K562 (cell line): ENCODE measurements at regions not wholly inside any gene's neighbourhood (a gene's known extent, or its start where the extent isn't known, plus 50 kb on each side); places are given as distances from the start of the nearest gene placed in this dataset.

ENCODE experiments used
- E2F3 ChIP-seq: fragments of 250-450 bp; sonication (Bioruptor Pico); IDR thresholded peaks from 2 replicates; pipeline ENCODE4 v1.4.0; 2020; ENCODE audit warnings: mild to moderate bottlenecking
- GTF2A2 ChIP-seq: IDR thresholded peaks from 2 replicates; pipeline ENCODE4 v1.6.1; 2016; ENCODE audit warnings: mild to moderate bottlenecking, missing genetic modification characterization, missing compliant biosample characterization
- LEF1 ChIP-seq: fragments of 450-650 bp; IDR thresholded peaks from 2 replicates; pipeline ENCODE4 v1.6.1; 2016; ENCODE audit warnings: mild to moderate bottlenecking
- NR3C1 ChIP-seq: sonication (generic); formaldehyde crosslinking; IDR thresholded peaks from 2 replicates; pipeline ENCODE4 v1.8.1; 2022; ENCODE audit warnings: missing genetic modification reagents
- RB1 ChIP-seq: fragments of 450-650 bp; IDR thresholded peaks from 2 replicates; pipeline ENCODE4 v1.6.1; 2017; ENCODE audit warnings: low read depth, mild to moderate bottlenecking
- ZNF280B ChIP-seq: fragments of 250-450 bp; sonication (Bioruptor Pico); IDR thresholded peaks from 2 replicates; pipeline ENCODE4 v1.5.1; 2021; ENCODE audit warnings: mild to moderate bottlenecking
- ZNF347 ChIP-seq: fragments of 450-650 bp; formaldehyde crosslinking; IDR thresholded peaks from 2 replicates; pipeline ENCODE4 v1.4.0; 2020; ENCODE audit warnings: low read depth, mild to moderate bottlenecking, moderate library complexity
- TF ChIP-seq, protein P1 (sequence below), 3 experiments: IDR thresholded peaks in 2 of 3; conservative IDR thresholded peaks in 1 of 3; 2 replicates each; pipeline ENCODE4 v1.5.1; 2011 to 2012; ENCODE audit warnings: low read length in 3 of 3, mild to moderate bottlenecking in 3 of 3, control low read depth in 2 of 3, improper control_type of control experiment in 1 of 3, inconsistent platforms in 1 of 3, low read depth in 1 of 3, mixed read lengths in 1 of 3, moderate library complexity in 1 of 3; ENCODE audit not compliant: insufficient read depth in 2 of 3
- TF ChIP-seq, protein P2 (sequence below): sonication (generic); formaldehyde crosslinking; IDR thresholded peaks from 2 replicates; pipeline ENCODE4 v1.9.0; 2022; ENCODE audit warnings: mild to moderate bottlenecking, missing genetic modification reagents
- TF ChIP-seq, protein P3 (sequence below): sonication (generic); formaldehyde crosslinking; IDR thresholded peaks from 2 replicates; pipeline ENCODE4 v1.8.1; 2023; ENCODE audit warnings: mild to moderate bottlenecking, missing genetic modification reagents

DNA sequence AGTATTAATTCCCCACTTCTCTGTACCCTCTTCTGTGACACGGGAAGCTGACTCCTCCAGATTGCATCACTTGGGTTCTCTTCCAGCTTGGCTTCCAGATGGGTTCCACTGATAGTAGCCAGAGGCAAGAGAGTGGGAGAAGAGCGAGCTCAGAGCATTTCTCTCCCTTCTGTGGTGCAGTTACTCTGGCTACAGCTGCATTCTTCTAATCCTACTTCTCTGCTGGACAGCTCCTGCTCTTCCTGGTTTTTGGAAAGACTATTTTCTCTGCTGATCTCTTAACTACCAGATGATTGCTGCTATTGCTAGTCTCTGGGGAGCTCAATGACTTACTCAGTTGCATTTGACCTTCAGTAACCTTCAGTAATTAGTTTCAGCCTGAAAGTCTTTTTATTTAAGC lies 187.5 kb upstream of the MAP2 start:
- TF ChIP-seq, protein P1, sequence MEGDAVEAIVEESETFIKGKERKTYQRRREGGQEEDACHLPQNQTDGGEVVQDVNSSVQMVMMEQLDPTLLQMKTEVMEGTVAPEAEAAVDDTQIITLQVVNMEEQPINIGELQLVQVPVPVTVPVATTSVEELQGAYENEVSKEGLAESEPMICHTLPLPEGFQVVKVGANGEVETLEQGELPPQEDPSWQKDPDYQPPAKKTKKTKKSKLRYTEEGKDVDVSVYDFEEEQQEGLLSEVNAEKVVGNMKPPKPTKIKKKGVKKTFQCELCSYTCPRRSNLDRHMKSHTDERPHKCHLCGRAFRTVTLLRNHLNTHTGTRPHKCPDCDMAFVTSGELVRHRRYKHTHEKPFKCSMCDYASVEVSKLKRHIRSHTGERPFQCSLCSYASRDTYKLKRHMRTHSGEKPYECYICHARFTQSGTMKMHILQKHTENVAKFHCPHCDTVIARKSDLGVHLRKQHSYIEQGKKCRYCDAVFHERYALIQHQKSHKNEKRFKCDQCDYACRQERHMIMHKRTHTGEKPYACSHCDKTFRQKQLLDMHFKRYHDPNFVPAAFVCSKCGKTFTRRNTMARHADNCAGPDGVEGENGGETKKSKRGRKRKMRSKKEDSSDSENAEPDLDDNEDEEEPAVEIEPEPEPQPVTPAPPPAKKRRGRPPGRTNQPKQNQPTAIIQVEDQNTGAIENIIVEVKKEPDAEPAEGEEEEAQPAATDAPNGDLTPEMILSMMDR (IDR thresholded peaks at IDR 0.05 in 2 of 3, conservative IDR thresholded peaks at IDR 0.05 in 1 of 3; ENCODE audit: insufficient read depth in 2 of 3, low read depth in 1 of 3, low read length in 3 of 3), result no peak
- TF ChIP-seq ZNF347 (CRISPR knock-in tag) (no peak), RB1 (no peak), LEF1 (no peak), ZNF280B (CRISPR knock-in tag) (no peak), NR3C1 (CRISPR knock-in tag) (no peak), E2F3 (CRISPR knock-in tag) (no peak), GTF2A2 (tag) (no peak)
- TF ChIP-seq, protein P2, sequence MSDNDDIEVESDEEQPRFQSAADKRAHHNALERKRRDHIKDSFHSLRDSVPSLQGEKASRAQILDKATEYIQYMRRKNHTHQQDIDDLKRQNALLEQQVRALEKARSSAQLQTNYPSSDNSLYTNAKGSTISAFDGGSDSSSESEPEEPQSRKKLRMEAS, result no peak
- TF ChIP-seq, protein P3, sequence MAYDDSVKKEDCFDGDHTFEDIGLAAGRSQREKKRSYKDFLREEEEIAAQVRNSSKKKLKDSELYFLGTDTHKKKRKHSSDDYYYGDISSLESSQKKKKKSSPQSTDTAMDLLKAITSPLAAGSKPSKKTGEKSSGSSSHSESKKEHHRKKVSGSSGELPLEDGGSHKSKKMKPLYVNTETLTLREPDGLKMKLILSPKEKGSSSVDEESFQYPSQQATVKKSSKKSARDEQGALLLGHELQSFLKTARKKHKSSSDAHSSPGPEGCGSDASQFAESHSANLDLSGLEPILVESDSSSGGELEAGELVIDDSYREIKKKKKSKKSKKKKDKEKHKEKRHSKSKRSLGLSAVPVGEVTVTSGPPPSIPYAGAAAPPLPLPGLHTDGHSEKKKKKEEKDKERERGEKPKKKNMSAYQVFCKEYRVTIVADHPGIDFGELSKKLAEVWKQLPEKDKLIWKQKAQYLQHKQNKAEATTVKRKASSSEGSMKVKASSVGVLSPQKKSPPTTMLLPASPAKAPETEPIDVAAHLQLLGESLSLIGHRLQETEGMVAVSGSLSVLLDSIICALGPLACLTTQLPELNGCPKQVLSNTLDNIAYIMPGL, result no peak
